GM10266 (cell line): ENCODE measurements at regions not wholly inside any gene's neighbourhood (a gene's known extent, or its start where the extent isn't known, plus 50 kb on each side); places are given as distances from the start of the nearest gene placed in this dataset.
"Not testable (repeated sequence)": the region's sequence is repeated elsewhere in the genome, so short reads cannot be mapped to it uniquely, and the experiment has no call there.

Source experiments
- DNase-seq: peaks from one replicate; pipeline ENCODE4 v3.0.0; 2012; ENCODE audit errors: extremely low spot score
- TF ChIP-seq, protein P1 (sequence below): IDR thresholded peaks from 2 replicates; pipeline ENCODE4 v1.5.1; 2012; ENCODE audit warnings: mild to moderate bottlenecking, low read depth; ENCODE audit not compliant: control insufficient read depth, insufficient read depth; ENCODE audit errors: missing control alignments

GRCh38 chr12:131473741-131474709 lies 236.9 kb upstream of the SFSWAP start:
- no peak for DNase-seq
- TF ChIP-seq, protein P1, sequence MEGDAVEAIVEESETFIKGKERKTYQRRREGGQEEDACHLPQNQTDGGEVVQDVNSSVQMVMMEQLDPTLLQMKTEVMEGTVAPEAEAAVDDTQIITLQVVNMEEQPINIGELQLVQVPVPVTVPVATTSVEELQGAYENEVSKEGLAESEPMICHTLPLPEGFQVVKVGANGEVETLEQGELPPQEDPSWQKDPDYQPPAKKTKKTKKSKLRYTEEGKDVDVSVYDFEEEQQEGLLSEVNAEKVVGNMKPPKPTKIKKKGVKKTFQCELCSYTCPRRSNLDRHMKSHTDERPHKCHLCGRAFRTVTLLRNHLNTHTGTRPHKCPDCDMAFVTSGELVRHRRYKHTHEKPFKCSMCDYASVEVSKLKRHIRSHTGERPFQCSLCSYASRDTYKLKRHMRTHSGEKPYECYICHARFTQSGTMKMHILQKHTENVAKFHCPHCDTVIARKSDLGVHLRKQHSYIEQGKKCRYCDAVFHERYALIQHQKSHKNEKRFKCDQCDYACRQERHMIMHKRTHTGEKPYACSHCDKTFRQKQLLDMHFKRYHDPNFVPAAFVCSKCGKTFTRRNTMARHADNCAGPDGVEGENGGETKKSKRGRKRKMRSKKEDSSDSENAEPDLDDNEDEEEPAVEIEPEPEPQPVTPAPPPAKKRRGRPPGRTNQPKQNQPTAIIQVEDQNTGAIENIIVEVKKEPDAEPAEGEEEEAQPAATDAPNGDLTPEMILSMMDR, result no peak

GRCh38 chr12:131475012-131475411 lies 235.9 kb upstream of the SFSWAP start:
- DNase-seq, result not testable (repeated sequence)

DNA sequence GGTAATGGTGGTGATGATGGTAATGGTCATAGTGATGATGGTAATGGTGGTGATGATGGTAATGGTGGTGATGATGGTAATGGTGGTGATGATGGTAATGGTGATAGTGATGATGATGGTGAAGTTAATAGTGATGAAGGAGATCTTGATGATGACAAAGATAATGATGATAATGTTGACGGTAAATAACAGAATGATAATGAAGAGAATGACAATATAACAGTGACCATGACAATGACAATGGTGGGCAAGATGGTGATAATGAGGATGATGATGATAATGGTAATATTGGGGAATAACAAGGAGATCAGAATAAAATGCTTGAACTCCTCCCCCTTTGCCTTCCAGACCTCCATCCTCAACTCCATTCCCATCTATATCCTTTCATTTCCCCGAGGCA lies 233.3 kb upstream of the SFSWAP start:
- no peak for DNase-seq
- TF ChIP-seq, protein P1, result no peak

DNA sequence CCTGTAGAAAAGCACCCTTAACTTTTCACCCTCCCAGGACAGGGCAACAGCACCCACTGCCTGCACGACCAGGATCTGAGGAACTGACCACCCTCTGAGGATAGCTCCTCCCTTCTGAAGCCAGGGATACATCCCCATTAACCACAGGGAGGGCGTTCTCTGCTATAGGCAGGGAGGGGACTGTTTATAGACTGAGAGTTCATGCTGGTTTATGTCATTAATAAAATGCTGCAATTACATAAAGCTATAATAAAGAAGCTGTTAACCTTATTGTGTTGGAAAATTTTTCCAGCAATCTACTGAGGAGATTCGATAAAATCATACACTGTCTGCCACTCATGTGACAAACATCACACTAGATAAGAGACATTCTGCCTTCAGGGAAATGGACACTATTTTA lies 232.4 kb upstream of the SFSWAP start:
- TF ChIP-seq, protein P1, result no peak
- DNase-seq, result no peak

DNA sequence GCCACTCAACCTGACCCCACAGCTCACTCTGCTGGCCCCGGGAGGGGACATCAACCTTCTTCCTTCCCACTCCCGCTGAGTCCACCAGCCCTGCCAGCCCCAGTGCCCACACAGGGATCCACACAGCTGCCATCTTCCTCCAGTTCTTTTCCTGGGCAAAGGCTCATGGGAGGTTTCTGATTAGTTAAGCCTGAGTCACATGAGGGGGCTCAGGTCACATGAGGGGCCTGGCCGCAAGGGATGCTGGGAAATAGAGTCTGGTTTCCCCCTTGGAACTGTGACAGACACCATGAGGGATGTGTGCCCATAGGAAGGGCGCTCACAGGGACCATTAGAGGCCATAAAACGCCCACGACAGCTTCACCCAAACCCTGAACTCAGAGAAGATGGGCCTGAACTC lies 228.7 kb upstream of the SFSWAP start:
- DNase-seq, result no peak
- TF ChIP-seq, protein P1, result no peak

GRCh38 chr12:131482686-131483085 lies 228.2 kb upstream of the SFSWAP start:
- TF ChIP-seq, protein P1, result no peak
- no peak for DNase-seq

GRCh38 chr12:131486451-131487230 lies 224.2 kb upstream of the SFSWAP start:
- DNase-seq, result no peak
- TF ChIP-seq, protein P1, result no peak
